Lung (tissue), 11 donors: ENCODE measurements at regions not wholly inside any gene's neighbourhood (a gene's known extent, or its start where the extent isn't known, plus 50 kb on each side); places are given as distances from the start of the nearest gene placed in this dataset.

Source experiments
- ATAC-seq: fragments of 200-7000 bp; cut with Tn5 transposase; one replicate; pipeline ENCODE4 v1.9.1; 2020; ENCODE audit warnings: moderate number of reproducible peaks; ENCODE audit not compliant: insufficient read depth, low FRiP score
- DNase-seq, 3 donors: peaks; one replicate each; pipeline ENCODE4 v3.0.0-alpha.2; 2013 to 2017
- H3K27ac ChIP-seq, 2 donors: one replicate each; pipeline ENCODE4 v1.5.1; 2013; ENCODE audit warnings: mild to moderate bottlenecking in 2 of 2, moderate library complexity in 2 of 2, control low read depth in 1 of 2, inconsistent platforms in 1 of 2, low read depth in 1 of 2, low read length in 1 of 2
- H3K27me3 ChIP-seq, 3 donors: one replicate each; pipeline ENCODE4 v1.5.1; 2013; ENCODE audit warnings: low read length in 2 of 3; ENCODE audit not compliant: control insufficient read depth in 3 of 3, insufficient read depth in 3 of 3
- H3K36me3 ChIP-seq, 4 donors: one replicate each; pipeline ENCODE4 v1.5.1; 2013; ENCODE audit warnings: low read length in 4 of 4, mild to moderate bottlenecking in 1 of 4, moderate library complexity in 1 of 4; ENCODE audit not compliant: control insufficient read depth in 4 of 4, insufficient read depth in 4 of 4
- H3K4me1 ChIP-seq, 5 donors: one replicate each; pipeline ENCODE4 v1.5.1; 2013; ENCODE audit warnings: low read length in 5 of 5, mild to moderate bottlenecking in 2 of 5, moderate library complexity in 1 of 5; ENCODE audit not compliant: control insufficient read depth in 5 of 5, insufficient read depth in 5 of 5
- H3K4me3 ChIP-seq: one replicate; pipeline ENCODE4 v1.5.1; 2013; ENCODE audit warnings: mild to moderate bottlenecking, control low read depth, moderate library complexity
- H3K9ac ChIP-seq, 2 donors: one replicate each; pipeline ENCODE4 v1.5.1; 2013; ENCODE audit warnings: low read length in 2 of 2, control low read depth in 1 of 2; ENCODE audit not compliant: insufficient read depth in 1 of 2
- H3K9me3 ChIP-seq, 4 donors: one replicate each; pipeline ENCODE4 v1.5.1; 2013; ENCODE audit warnings: low read length in 3 of 4, mild to moderate bottlenecking in 1 of 4, moderate library complexity in 1 of 4; ENCODE audit not compliant: control insufficient read depth in 4 of 4, insufficient read depth in 3 of 4
- WGBS, 2 donors: extraction: QIAGEN DNeasy Blood & Tissue Kit; methylation state at CpG; one replicate each; pipeline ENCODE4 v1.1.7; 2013; 5-methylcytosine and 5-hydroxymethylcytosine counted together
- TF ChIP-seq, protein P1 (sequence below): IDR thresholded peaks from 2 replicates; pipeline ENCODE4 v1.5.1; 2012; ENCODE audit warnings: mild to moderate bottlenecking; ENCODE audit errors: control extremely low read depth, extremely low read depth
- donor health status: control.
- donor health status: control.
- donor health status: Bipolar disorder and iron deficiency.
- donor health status: healthy.
- donor health status: DM: yes; HTN: yes; CAD: no.

DNA sequence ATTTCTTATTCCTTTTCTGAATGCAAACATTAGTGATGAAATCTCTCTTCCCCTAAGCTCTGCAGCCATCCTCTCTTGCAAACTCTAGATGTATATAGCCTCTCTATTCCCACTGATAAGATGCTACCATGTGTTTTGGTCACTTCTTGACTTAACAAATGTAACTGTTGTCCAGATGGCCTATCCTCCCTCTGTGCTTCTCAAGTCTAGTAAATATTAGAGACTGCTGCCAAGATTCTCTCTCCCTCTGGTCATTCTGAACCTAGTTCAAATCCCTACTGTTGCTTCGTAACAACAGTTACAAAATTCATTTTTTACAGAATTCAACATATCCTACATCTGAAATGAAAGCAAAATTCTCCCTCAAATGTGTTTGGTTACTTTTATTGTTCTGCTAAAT is 156.6 kb downstream of the TXNL1 start:
- Histone ChIP-seq H3K4me3 (no peak overlapping the region), H3K9ac (no peak overlapping the region), H3K36me3 (no peaks in the 10 kb centered on the region), H3K27ac (no peak overlapping the region), H3K9me3 (no peaks in the 10 kb centered on the region), H3K27me3 (no peaks in the 10 kb centered on the region), H3K4me1 (no peaks in the 10 kb centered on the region)
- DNase-seq (no peak), ATAC-seq (no peak)
- 87 to 88% methylated on average over 1 of the region's 1 CpG for WGBS, 2 donors
- TF ChIP-seq, protein P1, sequence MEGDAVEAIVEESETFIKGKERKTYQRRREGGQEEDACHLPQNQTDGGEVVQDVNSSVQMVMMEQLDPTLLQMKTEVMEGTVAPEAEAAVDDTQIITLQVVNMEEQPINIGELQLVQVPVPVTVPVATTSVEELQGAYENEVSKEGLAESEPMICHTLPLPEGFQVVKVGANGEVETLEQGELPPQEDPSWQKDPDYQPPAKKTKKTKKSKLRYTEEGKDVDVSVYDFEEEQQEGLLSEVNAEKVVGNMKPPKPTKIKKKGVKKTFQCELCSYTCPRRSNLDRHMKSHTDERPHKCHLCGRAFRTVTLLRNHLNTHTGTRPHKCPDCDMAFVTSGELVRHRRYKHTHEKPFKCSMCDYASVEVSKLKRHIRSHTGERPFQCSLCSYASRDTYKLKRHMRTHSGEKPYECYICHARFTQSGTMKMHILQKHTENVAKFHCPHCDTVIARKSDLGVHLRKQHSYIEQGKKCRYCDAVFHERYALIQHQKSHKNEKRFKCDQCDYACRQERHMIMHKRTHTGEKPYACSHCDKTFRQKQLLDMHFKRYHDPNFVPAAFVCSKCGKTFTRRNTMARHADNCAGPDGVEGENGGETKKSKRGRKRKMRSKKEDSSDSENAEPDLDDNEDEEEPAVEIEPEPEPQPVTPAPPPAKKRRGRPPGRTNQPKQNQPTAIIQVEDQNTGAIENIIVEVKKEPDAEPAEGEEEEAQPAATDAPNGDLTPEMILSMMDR: no peak

GRCh38 chr18:56479841-56480240 is 158.6 kb downstream of the TXNL1 start:
- H3K36me3 ChIP-seq: no peaks in the 10 kb centered on the region
- ATAC-seq (no peak), DNase-seq (no peak)
- H3K9ac ChIP-seq: no peak overlapping the region
- WGBS, 2 donors: 92 to 98% methylated on average over 3 of the region's 3 CpGs
- H3K27ac ChIP-seq: no peak overlapping the region
- no peaks in the 10 kb centered on the region for H3K27me3 ChIP-seq
- no peaks in the 10 kb centered on the region for H3K9me3 ChIP-seq
- TF ChIP-seq, protein P1: no peak
- H3K4me1 ChIP-seq: no peaks in the 10 kb centered on the region
- H3K4me3 ChIP-seq: no peak overlapping the region

- 86 to 89% methylated on average over 2 of the region's 2 CpGs for WGBS, 2 donors
- no peaks in the 10 kb centered on the region for H3K36me3 ChIP-seq
- H3K4me3 ChIP-seq: no peak overlapping the region
- no peak for ATAC-seq
- DNase-seq: no peak
- H3K9me3 ChIP-seq: no peaks in the 10 kb centered on the region
- H3K4me1 ChIP-seq: peaks cover 0 to 7% (median 0%) of the 10 kb centered on the region in 5 donors
- no peak overlapping the region for H3K9ac ChIP-seq
- no peaks in the 10 kb centered on the region for H3K27me3 ChIP-seq
- no peak overlapping the region for H3K27ac ChIP-seq
- TF ChIP-seq, protein P1: no peak
Measured at GRCh38 chr18:56475250-56475649, 163.1 kb downstream of the TXNL1 start.

DNA sequence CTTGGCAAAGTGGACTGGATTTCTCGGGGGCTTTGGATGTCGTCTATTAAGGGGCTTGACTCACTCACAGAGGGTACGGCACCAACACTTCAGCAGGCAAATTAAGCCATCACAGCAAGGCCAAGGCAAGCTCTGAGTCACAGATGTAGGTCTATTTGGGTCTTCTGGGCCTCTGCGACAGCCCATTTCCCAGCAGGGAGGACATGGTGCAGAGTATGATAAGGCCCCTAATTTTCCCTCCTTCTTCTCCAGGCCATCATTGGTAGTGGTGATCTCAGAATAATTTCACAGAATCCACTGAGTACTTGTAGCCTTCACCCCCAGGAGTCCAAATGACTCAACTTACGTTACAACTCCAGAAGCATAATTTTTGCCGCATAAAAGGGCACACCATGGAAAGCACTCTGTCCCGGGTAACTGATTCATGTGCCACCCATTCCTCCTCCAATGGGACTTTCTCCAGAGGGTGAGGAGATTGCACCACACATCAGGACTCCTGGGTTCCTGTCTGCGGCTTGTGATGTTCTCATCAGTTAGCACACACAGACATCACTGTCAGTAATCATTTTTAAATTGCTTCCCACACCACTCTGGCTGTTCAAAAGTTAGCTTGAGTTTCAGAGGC is 164.9 kb downstream of the TXNL1 start:
- H3K9ac ChIP-seq: no peak overlapping the region
- WGBS, 2 donors: 84 to 87% methylated on average over 8 of the region's 8 CpGs
- TF ChIP-seq, protein P1: no peak

More for the DNA sequence above, 164.9 kb downstream of the TXNL1 start:
- no peaks in the 10 kb centered on the region for H3K27me3 ChIP-seq
- no peaks in the 10 kb centered on the region for H3K36me3 ChIP-seq
- peaks cover 0 to 7% (median under 1%) of the 10 kb centered on the region in 5 donors for H3K4me1 ChIP-seq
- ATAC-seq (no peak), DNase-seq (no peak)
- no peak overlapping the region for H3K27ac ChIP-seq
- H3K4me3 ChIP-seq: no peak overlapping the region
- no peaks in the 10 kb centered on the region for H3K9me3 ChIP-seq
